H1 (cell line): ENCODE measurements at regions not wholly inside any gene's neighbourhood (a gene's known extent, or its start where the extent isn't known, plus 50 kb on each side); places are given as distances from the start of the nearest gene placed in this dataset.

Source experiments
- RNF2 ChIP-seq: fragments of 200-900, 300-1000 bp; sonication (generic); IDR thresholded peaks from 2 replicates; pipeline ENCODE4 v1.7.1; 2016; ENCODE audit warnings: borderline replicate concordance, low read depth, mild to moderate bottlenecking, antibody characterized with exemption, low read length; ENCODE audit not compliant: poor library complexity, severe bottlenecking; ENCODE audit errors: missing control alignments

- TF ChIP-seq RNF2, result no peak
- TF ChIP-seq, all 59 proteins: peak for 0
Observed at GRCh38 chr2:177108890-177109289, 103.7 kb upstream of the HNRNPA3 start (continued).
